Endodermal cell (in vitro differentiated cells): ENCODE measurements at regions not wholly inside any gene's neighbourhood (a gene's known extent, or its start where the extent isn't known, plus 50 kb on each side); places are given as distances from the start of the nearest gene placed in this dataset.
A peak's percentile ranks its signal among the peaks of the same experiment; 100 is the strongest.

Experiments
- DNase-seq: peaks from one replicate; pipeline ENCODE4 v3.0.0-alpha.2; 2017
- H3K27ac ChIP-seq: 2 replicates; pipeline ENCODE4 v1.5.1; 2013; ENCODE audit warnings: mild to moderate bottlenecking, low read depth, low read length, moderate library complexity
- H3K27me3 ChIP-seq: 2 replicates; pipeline ENCODE4 v1.6.1; 2013; ENCODE audit warnings: mild to moderate bottlenecking, low read length, moderate library complexity; ENCODE audit not compliant: insufficient read depth, control insufficient read depth, poor library complexity, severe bottlenecking
- H3K36me3 ChIP-seq: 2 replicates; pipeline ENCODE4 v1.7.0; 2013; ENCODE audit warnings: mild to moderate bottlenecking, low read length, moderate library complexity; ENCODE audit not compliant: control insufficient read depth, insufficient read depth
- H3K4me1 ChIP-seq: one replicate; pipeline ENCODE4 v1.7.0; 2013; ENCODE audit warnings: low read length; ENCODE audit not compliant: control insufficient read depth, insufficient read depth
- H3K4me3 ChIP-seq: 2 replicates; pipeline ENCODE4 v1.5.1; 2013; ENCODE audit warnings: mild to moderate bottlenecking, low read length, moderate library complexity
- H3K9ac ChIP-seq: 2 replicates; pipeline ENCODE4 v1.6.1; 2013; ENCODE audit warnings: mild to moderate bottlenecking, low read length, moderate library complexity; ENCODE audit not compliant: poor library complexity, severe bottlenecking; ENCODE audit errors: extremely low read depth
- H3K9me3 ChIP-seq: 2 replicates; pipeline ENCODE4 v1.6.1; 2013; ENCODE audit warnings: mild to moderate bottlenecking, low read length, moderate library complexity; ENCODE audit not compliant: control insufficient read depth
- H3K27ac Mint-ChIP-seq: 2 replicates; pipeline ENCODE4 v1.8.0; 2020; ENCODE audit warnings: mixed read lengths
- H3K27me3 Mint-ChIP-seq: 2 replicates; pipeline ENCODE4 v1.8.0; 2021; ENCODE audit warnings: mild to moderate bottlenecking, mixed read lengths; ENCODE audit not compliant: insufficient read depth
- H3K36me3 Mint-ChIP-seq: 2 replicates; pipeline ENCODE4 v1.8.0; 2020; ENCODE audit warnings: low read depth, mixed read lengths
- H3K4me1 Mint-ChIP-seq: 2 replicates; pipeline ENCODE4 v1.8.0; 2020; ENCODE audit warnings: mixed read lengths
- H3K4me3 Mint-ChIP-seq: 2 replicates; pipeline ENCODE4 v1.8.0; 2020; ENCODE audit warnings: mild to moderate bottlenecking, moderate library complexity, mixed read lengths
- H3K9me3 Mint-ChIP-seq: 2 replicates; pipeline ENCODE4 v1.8.0; 2020; ENCODE audit warnings: mild to moderate bottlenecking, mixed read lengths
- whole genome bisulfite sequencing, 2 experiments: methylation state at CpG; one replicate each; pipeline versions ENCODE4 v1.1.5 to v1.1.7; 2013; ENCODE audit warnings: missing lambda C conversion rate in 2 of 2, mixed read lengths in 1 of 2; ENCODE audit not compliant: insufficient coverage in 1 of 2, insufficient read length in 1 of 2; 5-methylcytosine and 5-hydroxymethylcytosine counted together
- TF ChIP-seq, protein P1 (sequence below): fragments of 200-600 bp; sonication (generic); conservative IDR thresholded peaks from 2 replicates; pipeline ENCODE4 v1.5.0; 2021; ENCODE audit warnings: antibody characterized with exemption, mild to moderate bottlenecking

DNA sequence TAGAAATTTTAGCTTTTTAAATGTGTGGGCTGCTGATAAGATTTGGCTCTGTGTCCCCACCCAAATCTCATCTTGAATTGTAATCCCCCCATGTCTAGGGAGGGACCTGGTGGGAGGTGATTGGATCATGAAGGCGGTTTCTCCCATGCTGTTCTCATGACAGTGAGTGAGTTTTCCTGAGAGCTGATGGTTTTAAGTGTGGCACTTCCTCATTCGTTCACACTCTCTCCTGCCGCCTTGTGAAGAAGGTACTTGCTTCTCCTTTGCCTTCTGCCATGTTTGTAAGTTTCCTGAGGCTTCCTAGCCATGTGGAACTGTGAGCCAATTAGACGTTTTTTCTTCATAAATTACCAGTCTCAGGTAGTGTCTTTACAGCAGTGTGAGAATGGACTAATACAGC is 127.8 kb upstream of the MVB12B start:
- WGBS, 2 experiments: 77 to 93% methylated on average over 3 to 4 of the region's 4 CpGs
- no peaks in the 10 kb centered on the region for H3K36me3 ChIP-seq
- H3K27ac Mint-ChIP-seq: no peak overlapping the region
- H3K4me3 ChIP-seq: no peak overlapping the region
- no peak overlapping the region for H3K27ac ChIP-seq
- no peaks in the 10 kb centered on the region for H3K9me3 ChIP-seq
- H3K4me3 Mint-ChIP-seq: no peak overlapping the region
- H3K9me3 Mint-ChIP-seq: peaks cover 31% of the 10 kb centered on the region
- no peaks in the 10 kb centered on the region for H3K4me1 ChIP-seq
- TF ChIP-seq, protein P1, sequence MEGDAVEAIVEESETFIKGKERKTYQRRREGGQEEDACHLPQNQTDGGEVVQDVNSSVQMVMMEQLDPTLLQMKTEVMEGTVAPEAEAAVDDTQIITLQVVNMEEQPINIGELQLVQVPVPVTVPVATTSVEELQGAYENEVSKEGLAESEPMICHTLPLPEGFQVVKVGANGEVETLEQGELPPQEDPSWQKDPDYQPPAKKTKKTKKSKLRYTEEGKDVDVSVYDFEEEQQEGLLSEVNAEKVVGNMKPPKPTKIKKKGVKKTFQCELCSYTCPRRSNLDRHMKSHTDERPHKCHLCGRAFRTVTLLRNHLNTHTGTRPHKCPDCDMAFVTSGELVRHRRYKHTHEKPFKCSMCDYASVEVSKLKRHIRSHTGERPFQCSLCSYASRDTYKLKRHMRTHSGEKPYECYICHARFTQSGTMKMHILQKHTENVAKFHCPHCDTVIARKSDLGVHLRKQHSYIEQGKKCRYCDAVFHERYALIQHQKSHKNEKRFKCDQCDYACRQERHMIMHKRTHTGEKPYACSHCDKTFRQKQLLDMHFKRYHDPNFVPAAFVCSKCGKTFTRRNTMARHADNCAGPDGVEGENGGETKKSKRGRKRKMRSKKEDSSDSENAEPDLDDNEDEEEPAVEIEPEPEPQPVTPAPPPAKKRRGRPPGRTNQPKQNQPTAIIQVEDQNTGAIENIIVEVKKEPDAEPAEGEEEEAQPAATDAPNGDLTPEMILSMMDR: no peak
- no peaks in the 10 kb centered on the region for H3K27me3 ChIP-seq
- H3K36me3 Mint-ChIP-seq: no peaks in the 10 kb centered on the region
- no peak overlapping the region for H3K9ac ChIP-seq
- no peaks in the 10 kb centered on the region for H3K27me3 Mint-ChIP-seq
- H3K4me1 Mint-ChIP-seq: no peaks in the 10 kb centered on the region
- DNase-seq: no peak

GRCh38 chr9:126203313-126203712 is 123.3 kb upstream of the MVB12B start:
- TF ChIP-seq, protein P1: peak; percentile 44
- H3K36me3 Mint-ChIP-seq: no peaks in the 10 kb centered on the region
- no peaks in the 10 kb centered on the region for H3K4me1 Mint-ChIP-seq
- no peaks in the 10 kb centered on the region for H3K9me3 ChIP-seq
- WGBS, 2 experiments: 92 to 94% methylated on average over 5 of the region's 5 CpGs
- no peak overlapping the region for H3K4me3 ChIP-seq
- H3K27me3 Mint-ChIP-seq: no peaks in the 10 kb centered on the region
- no peak overlapping the region for H3K27ac Mint-ChIP-seq
- no peaks in the 10 kb centered on the region for H3K4me1 ChIP-seq
- H3K9ac ChIP-seq: no peak overlapping the region
- H3K9me3 Mint-ChIP-seq: peaks cover 31% of the 10 kb centered on the region
- no peaks in the 10 kb centered on the region for H3K36me3 ChIP-seq
- no peaks in the 10 kb centered on the region for H3K27me3 ChIP-seq
- DNase-seq: peak; percentile 58
- no peak overlapping the region for H3K27ac ChIP-seq
- no peak overlapping the region for H3K4me3 Mint-ChIP-seq

- Mint-ChIP-seq H3K27me3 (peaks cover 2% of the 10 kb centered on the region), H3K36me3 (no peaks in the 10 kb centered on the region), H3K4me1 (no peaks in the 10 kb centered on the region), H3K9me3 (peaks cover 31% of the 10 kb centered on the region), H3K4me3 (no peak overlapping the region), H3K27ac (no peak overlapping the region)
- Histone ChIP-seq H3K27ac (no peak overlapping the region), H3K4me3 (no peak overlapping the region), H3K4me1 (no peaks in the 10 kb centered on the region), H3K27me3 (no peaks in the 10 kb centered on the region), H3K9me3 (no peaks in the 10 kb centered on the region), H3K36me3 (no peaks in the 10 kb centered on the region), H3K9ac (no peak overlapping the region)
- TF ChIP-seq, protein P1: no peak
- DNase-seq: peak; percentile 24
- 95% methylated on average over 5 of the region's 5 CpGs; no CpG with 5 or more reads in 1 of the 2 experiments for WGBS, 2 experiments
Observed at GRCh38 chr9:126204197-126204596, 122.4 kb upstream of the MVB12B start.
